GM12878 (cell line): ENCODE measurements at regions not wholly inside any gene's neighbourhood (a gene's known extent, or its start where the extent isn't known, plus 50 kb on each side); places are given as distances from the start of the nearest gene placed in this dataset.

Source experiments
- CEBPZ ChIP-seq: fragments of 150-350 bp; IDR thresholded peaks from 2 replicates; pipeline ENCODE4 v1.6.1; 2016; ENCODE audit warnings: low read depth, low read length
- CTCF ChIP-seq, 3 experiments: IDR thresholded peaks in 2 of 3; conservative IDR thresholded peaks in 1 of 3; 2 replicates each; pipeline ENCODE4 v1.5.1; 2011; ENCODE audit warnings: low read depth in 3 of 3, low read length in 3 of 3, mild to moderate bottlenecking in 3 of 3, control low read depth in 2 of 3, moderate library complexity in 2 of 3, inconsistent platforms in 1 of 3, mixed read lengths in 1 of 3; ENCODE audit not compliant: control insufficient read depth in 2 of 3, insufficient read depth in 1 of 3; ENCODE audit errors: extremely low read depth in 1 of 3
- JUND ChIP-seq: IDR thresholded peaks from 2 replicates; pipeline ENCODE4 v1.6.1; 2012; ENCODE audit warnings: low read depth, mild to moderate bottlenecking, low read length, improper control_type of control experiment, moderate library complexity
- POLR2A ChIP-seq: IDR thresholded peaks from 2 replicates; pipeline ENCODE4 v1.6.1; 2011; ENCODE audit warnings: low read depth, mild to moderate bottlenecking, low read length
- RELB ChIP-seq: fragments of 450-650 bp; IDR thresholded peaks from 2 replicates; pipeline ENCODE4 v1.6.1; 2017; ENCODE audit warnings: low read depth, mild to moderate bottlenecking, moderate library complexity
- TAF1 ChIP-seq: IDR thresholded peaks from 2 replicates; pipeline ENCODE4 v1.6.1; 2011; ENCODE audit warnings: mild to moderate bottlenecking, low read depth, low read length, borderline replicate concordance
- YY1 ChIP-seq: IDR thresholded peaks from 2 replicates; pipeline ENCODE4 v1.6.1; 2011; ENCODE audit warnings: low read depth, mild to moderate bottlenecking, low read length
- ZBTB33 ChIP-seq: fragments of 450-650 bp; IDR thresholded peaks from 2 replicates; pipeline ENCODE4 v1.6.1; 2017; ENCODE audit warnings: mild to moderate bottlenecking
- ZNF274 ChIP-seq: IDR thresholded peaks from one replicate; pipeline ENCODE4 v1.8.0; 2011; ENCODE audit not compliant: insufficient read length, insufficient read depth
- TF ChIP-seq, protein P1 (sequence below): IDR thresholded peaks from 2 replicates; pipeline ENCODE4 v1.6.1; 2011; ENCODE audit warnings: borderline replicate concordance, low read depth, mild to moderate bottlenecking, moderate library complexity, low read length; ENCODE audit not compliant: insufficient read depth, poor library complexity, severe bottlenecking

- TF ChIP-seq ZBTB33, result no peak
- no peak for TF ChIP-seq CTCF (IDR thresholded peaks at IDR 0.05 in 2 of 3, conservative IDR thresholded peaks at IDR 0.05 in 1 of 3; ENCODE audit: control insufficient read depth in 2 of 3, extremely low read depth in 1 of 3, insufficient read depth in 1 of 3, low read depth in 3 of 3, low read length in 3 of 3)
- TF ChIP-seq POLR2A, result no peak
- TF ChIP-seq ZNF274, result no peak
- TF ChIP-seq RELB, result no peak
- TF ChIP-seq TAF1, result no peak
- no peak for TF ChIP-seq YY1
- no peak for TF ChIP-seq CEBPZ
- no peak for TF ChIP-seq JUND
- TF ChIP-seq, protein P1, sequence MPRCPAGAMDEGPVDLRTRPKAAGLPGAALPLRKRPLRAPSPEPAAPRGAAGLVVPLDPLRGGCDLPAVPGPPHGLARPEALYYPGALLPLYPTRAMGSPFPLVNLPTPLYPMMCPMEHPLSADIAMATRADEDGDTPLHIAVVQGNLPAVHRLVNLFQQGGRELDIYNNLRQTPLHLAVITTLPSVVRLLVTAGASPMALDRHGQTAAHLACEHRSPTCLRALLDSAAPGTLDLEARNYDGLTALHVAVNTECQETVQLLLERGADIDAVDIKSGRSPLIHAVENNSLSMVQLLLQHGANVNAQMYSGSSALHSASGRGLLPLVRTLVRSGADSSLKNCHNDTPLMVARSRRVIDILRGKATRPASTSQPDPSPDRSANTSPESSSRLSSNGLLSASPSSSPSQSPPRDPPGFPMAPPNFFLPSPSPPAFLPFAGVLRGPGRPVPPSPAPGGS, result no peak
These were observed 254.3 kb upstream of the TPM1 start for GRCh38 chr15:62788224-62788623.
